IMR-90 (cell line): ENCODE measurements at regions not wholly inside any gene's neighbourhood (a gene's known extent, or its start where the extent isn't known, plus 50 kb on each side); places are given as distances from the start of the nearest gene placed in this dataset.

ENCODE experiments used
- BHLHE40 ChIP-seq: fragments of 150-350 bp; IDR thresholded peaks from 2 replicates; pipeline ENCODE4 v1.6.1; 2016; ENCODE audit warnings: mild to moderate bottlenecking, low read depth, low read length
- CEBPB ChIP-seq: IDR thresholded peaks from 2 replicates; pipeline ENCODE4 v1.6.1; 2012; ENCODE audit warnings: low read depth, low read length, improper control_type of control experiment
- FOS ChIP-seq: fragments of 150-350 bp; IDR thresholded peaks from 2 replicates; pipeline ENCODE4 v1.6.1; 2016; ENCODE audit warnings: low read depth, low read length
- MAFK ChIP-seq: IDR thresholded peaks from 2 replicates; pipeline ENCODE4 v1.6.1; 2012; ENCODE audit warnings: low read depth, low read length, improper control_type of control experiment
- MAZ ChIP-seq: IDR thresholded peaks from 2 replicates; pipeline ENCODE4 v1.6.1; 2012; ENCODE audit warnings: low read depth, mild to moderate bottlenecking, low read length, improper control_type of control experiment, moderate library complexity, borderline replicate concordance
- MXI1 ChIP-seq: IDR thresholded peaks from 2 replicates; pipeline ENCODE4 v1.6.1; 2012; ENCODE audit warnings: low read depth, mild to moderate bottlenecking, low read length, moderate library complexity, borderline replicate concordance
- POLR2A ChIP-seq: IDR thresholded peaks from 2 replicates; pipeline ENCODE4 v1.6.1; 2012; ENCODE audit warnings: mild to moderate bottlenecking, low read depth, low read length
- RAD21 ChIP-seq: IDR thresholded peaks from 2 replicates; pipeline ENCODE4 v1.6.1; 2012; ENCODE audit warnings: low read length, improper control_type of control experiment
- RCOR1 ChIP-seq: IDR thresholded peaks from 2 replicates; pipeline ENCODE4 v1.6.1; 2012; ENCODE audit warnings: mild to moderate bottlenecking, low read length, improper control_type of control experiment; ENCODE audit not compliant: insufficient replicate concordance
- RFX5 ChIP-seq: IDR thresholded peaks from 2 replicates; pipeline ENCODE4 v1.8.0; 2012; ENCODE audit warnings: low read depth, mild to moderate bottlenecking, low read length, moderate library complexity
- SMC3 ChIP-seq: fragments of 150-350 bp; IDR thresholded peaks from 2 replicates; pipeline ENCODE4 v1.6.1; 2016; ENCODE audit warnings: low read depth, mild to moderate bottlenecking, antibody characterized with exemption, low read length, moderate library complexity
- TF ChIP-seq, protein P1 (sequence below): fragments of 150-350 bp; IDR thresholded peaks from 2 replicates; pipeline ENCODE4 v1.6.1; 2017; ENCODE audit warnings: mild to moderate bottlenecking, antibody characterized with exemption, low read length, low read depth
- TF ChIP-seq, protein P2 (sequence below): conservative IDR thresholded peaks from 2 replicates; pipeline ENCODE4 v1.5.1; 2012; ENCODE audit warnings: mild to moderate bottlenecking, low read depth, low read length, improper control_type of control experiment
- TF ChIP-seq, protein P3 (sequence below): fragments of 150-350 bp; IDR thresholded peaks from 2 replicates; pipeline ENCODE4 v1.6.1; 2016; ENCODE audit warnings: low read depth, mild to moderate bottlenecking, low read length, moderate library complexity, borderline replicate concordance

DNA sequence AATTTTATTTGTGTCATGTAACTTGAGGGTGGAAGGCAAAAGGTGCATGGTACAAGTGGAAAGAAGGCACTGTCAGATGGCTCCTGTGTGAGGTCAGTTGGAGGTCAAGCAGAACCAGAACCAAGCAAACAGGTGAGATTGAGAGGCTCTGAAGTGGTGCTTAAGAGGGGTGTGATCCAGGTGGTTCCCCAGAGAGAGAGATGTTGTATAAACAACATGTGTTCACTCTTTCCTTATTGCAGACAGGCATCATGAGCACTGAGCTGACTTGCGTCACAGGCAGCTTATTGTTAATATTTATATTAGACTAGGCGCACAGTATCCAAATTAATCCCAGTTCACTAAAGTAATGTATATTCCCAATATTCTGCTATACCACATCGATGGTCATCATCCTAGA lies 56.8 kb downstream of the CXCL13 start:
- TF ChIP-seq, protein P1, sequence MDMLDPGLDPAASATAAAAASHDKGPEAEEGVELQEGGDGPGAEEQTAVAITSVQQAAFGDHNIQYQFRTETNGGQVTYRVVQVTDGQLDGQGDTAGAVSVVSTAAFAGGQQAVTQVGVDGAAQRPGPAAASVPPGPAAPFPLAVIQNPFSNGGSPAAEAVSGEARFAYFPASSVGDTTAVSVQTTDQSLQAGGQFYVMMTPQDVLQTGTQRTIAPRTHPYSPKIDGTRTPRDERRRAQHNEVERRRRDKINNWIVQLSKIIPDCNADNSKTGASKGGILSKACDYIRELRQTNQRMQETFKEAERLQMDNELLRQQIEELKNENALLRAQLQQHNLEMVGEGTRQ: no peak
- TF ChIP-seq, protein P2, sequence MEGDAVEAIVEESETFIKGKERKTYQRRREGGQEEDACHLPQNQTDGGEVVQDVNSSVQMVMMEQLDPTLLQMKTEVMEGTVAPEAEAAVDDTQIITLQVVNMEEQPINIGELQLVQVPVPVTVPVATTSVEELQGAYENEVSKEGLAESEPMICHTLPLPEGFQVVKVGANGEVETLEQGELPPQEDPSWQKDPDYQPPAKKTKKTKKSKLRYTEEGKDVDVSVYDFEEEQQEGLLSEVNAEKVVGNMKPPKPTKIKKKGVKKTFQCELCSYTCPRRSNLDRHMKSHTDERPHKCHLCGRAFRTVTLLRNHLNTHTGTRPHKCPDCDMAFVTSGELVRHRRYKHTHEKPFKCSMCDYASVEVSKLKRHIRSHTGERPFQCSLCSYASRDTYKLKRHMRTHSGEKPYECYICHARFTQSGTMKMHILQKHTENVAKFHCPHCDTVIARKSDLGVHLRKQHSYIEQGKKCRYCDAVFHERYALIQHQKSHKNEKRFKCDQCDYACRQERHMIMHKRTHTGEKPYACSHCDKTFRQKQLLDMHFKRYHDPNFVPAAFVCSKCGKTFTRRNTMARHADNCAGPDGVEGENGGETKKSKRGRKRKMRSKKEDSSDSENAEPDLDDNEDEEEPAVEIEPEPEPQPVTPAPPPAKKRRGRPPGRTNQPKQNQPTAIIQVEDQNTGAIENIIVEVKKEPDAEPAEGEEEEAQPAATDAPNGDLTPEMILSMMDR: no peak
- TF ChIP-seq POLR2A (no peak), CEBPB (no peak), RCOR1 (no peak), FOS (no peak), MXI1 (no peak), BHLHE40 (no peak), MAFK (no peak), RAD21 (no peak), SMC3 (no peak), RFX5 (no peak), MAZ (no peak)
- TF ChIP-seq, protein P3, sequence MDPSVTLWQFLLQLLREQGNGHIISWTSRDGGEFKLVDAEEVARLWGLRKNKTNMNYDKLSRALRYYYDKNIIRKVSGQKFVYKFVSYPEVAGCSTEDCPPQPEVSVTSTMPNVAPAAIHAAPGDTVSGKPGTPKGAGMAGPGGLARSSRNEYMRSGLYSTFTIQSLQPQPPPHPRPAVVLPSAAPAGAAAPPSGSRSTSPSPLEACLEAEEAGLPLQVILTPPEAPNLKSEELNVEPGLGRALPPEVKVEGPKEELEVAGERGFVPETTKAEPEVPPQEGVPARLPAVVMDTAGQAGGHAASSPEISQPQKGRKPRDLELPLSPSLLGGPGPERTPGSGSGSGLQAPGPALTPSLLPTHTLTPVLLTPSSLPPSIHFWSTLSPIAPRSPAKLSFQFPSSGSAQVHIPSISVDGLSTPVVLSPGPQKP: no peak
